NCI-H226 (cell line): ENCODE measurements at regions not wholly inside any gene's neighbourhood (a gene's known extent, or its start where the extent isn't known, plus 50 kb on each side); places are given as distances from the start of the nearest gene placed in this dataset.

Experiments
- DNase-seq: peaks from one replicate; pipeline ENCODE4 v3.0.0-alpha.2; 2015

GRCh38 chr15:36208868-36209582 lies 370.4 kb upstream of the CDIN1 start:
- no peak for DNase-seq

- DNase-seq, result no peak
Observed at GRCh38 chr15:36210426-36210825, 369.0 kb upstream of the CDIN1 start.

- no peak for DNase-seq
Observed at GRCh38 chr15:36218322-36218721, 361.1 kb upstream of the CDIN1 start.

GRCh38 chr15:36218991-36219390 lies 360.4 kb upstream of the CDIN1 start:
- no peak for DNase-seq

GRCh38 chr15:36221992-36222391 lies 357.4 kb upstream of the CDIN1 start:
- DNase-seq, result no peak

GRCh38 chr15:36230776-36231175 lies 348.6 kb upstream of the CDIN1 start:
- DNase-seq, result no peak

- DNase-seq, result no peak
Observed at GRCh38 chr15:36232491-36232890, 346.9 kb upstream of the CDIN1 start.

GRCh38 chr15:36234743-36235142 lies 344.7 kb upstream of the CDIN1 start:
- DNase-seq, result no peak

- DNase-seq, result no peak
Observed at GRCh38 chr15:36235173-36235572, 344.3 kb upstream of the CDIN1 start.

GRCh38 chr15:36239509-36239908 lies 339.9 kb upstream of the CDIN1 start:
- no peak for DNase-seq

- DNase-seq, result no peak
Observed at GRCh38 chr15:36251450-36251849, 328.0 kb upstream of the CDIN1 start.

GRCh38 chr15:36252146-36252711 lies 327.2 kb upstream of the CDIN1 start:
- no peak for DNase-seq

GRCh38 chr15:36254426-36254825 lies 325.0 kb upstream of the CDIN1 start:
- no peak for DNase-seq

- no peak for DNase-seq
Observed at GRCh38 chr15:36256404-36256807, 323.0 kb upstream of the CDIN1 start.

- DNase-seq, result no peak
Observed at GRCh38 chr15:36263666-36264065, 315.8 kb upstream of the CDIN1 start.

GRCh38 chr15:36265422-36265821 lies 314.0 kb upstream of the CDIN1 start:
- no peak for DNase-seq

GRCh38 chr15:36271048-36271447 lies 308.4 kb upstream of the CDIN1 start:
- no peak for DNase-seq

GRCh38 chr15:36275656-36276055 lies 303.8 kb upstream of the CDIN1 start:
- DNase-seq, result no peak

GRCh38 chr15:36278219-36278618 lies 301.2 kb upstream of the CDIN1 start:
- peak; percentile 48 for DNase-seq

- no peak for DNase-seq
Observed at GRCh38 chr15:36282821-36283220, 296.6 kb upstream of the CDIN1 start.

- no peak for DNase-seq
Observed at GRCh38 chr15:36284911-36285310, 294.5 kb upstream of the CDIN1 start.

GRCh38 chr15:36291501-36291900 lies 287.9 kb upstream of the CDIN1 start:
- DNase-seq, result no peak

- no peak for DNase-seq
Observed at GRCh38 chr15:36294359-36294758, 285.1 kb upstream of the CDIN1 start.

GRCh38 chr15:36301947-36302346 lies 277.5 kb upstream of the CDIN1 start:
- DNase-seq, result no peak

GRCh38 chr15:36313021-36313420 lies 266.4 kb upstream of the CDIN1 start:
- DNase-seq, result no peak
